ENCODE measurements at regions not wholly inside any gene's neighbourhood (a gene's known extent, or its start where the extent isn't known, plus 50 kb on each side); places are given as distances from the start of the nearest gene placed in this dataset.

GRCh38 chr5:74206579-74207550 lies 433.7 kb downstream of the ENC1 start:
- no peak for DNase-seq

GRCh38 chr5:74205767-74206578 lies 434.6 kb downstream of the ENC1 start:
- no peak for DNase-seq

- no peak for DNase-seq
These were observed 439.0 kb downstream of the ENC1 start for GRCh38 chr5:74201334-74202081.

- no peak for DNase-seq
These were observed 440.0 kb downstream of the ENC1 start for GRCh38 chr5:74200560-74200959.

- DNase-seq: no peak
These were observed 440.9 kb downstream of the ENC1 start for GRCh38 chr5:74199436-74200210.

GRCh38 chr5:74199005-74199404 lies 441.5 kb downstream of the ENC1 start:
- DNase-seq: no peak

GRCh38 chr5:74198156-74198555 lies 442.4 kb downstream of the ENC1 start:
- DNase-seq: no peak

GRCh38 chr5:74196233-74196632 lies 444.3 kb downstream of the ENC1 start:
- DNase-seq: no peak

GRCh38 chr5:74194196-74194595 lies 446.3 kb downstream of the ENC1 start:
- DNase-seq: no peak

GRCh38 chr5:74192606-74193299 lies 447.8 kb downstream of the ENC1 start:
- no peak for DNase-seq

GRCh38 chr5:74188351-74189105 lies 452.0 kb downstream of the ENC1 start:
- DNase-seq: no peak

GRCh38 chr5:74187757-74188156 lies 452.8 kb downstream of the ENC1 start:
- no peak for DNase-seq

GRCh38 chr5:74186356-74187315 lies 453.9 kb downstream of the ENC1 start:
- DNase-seq: no peak

- no peak for DNase-seq
These were observed 454.9 kb downstream of the ENC1 start for GRCh38 chr5:74185599-74185998.

GRCh38 chr5:74184649-74185048 lies 455.9 kb downstream of the ENC1 start:
- DNase-seq: no peak

GRCh38 chr5:74183041-74183440 lies 457.5 kb downstream of the ENC1 start:
- no peak for DNase-seq

GRCh38 chr5:74182603-74183002 lies 457.9 kb downstream of the ENC1 start:
- no peak for DNase-seq

- DNase-seq: no peak
These were observed 460.8 kb downstream of the ENC1 start for GRCh38 chr5:74179701-74180100.

- DNase-seq: no peak
These were observed 461.3 kb downstream of the ENC1 start for GRCh38 chr5:74179179-74179578.

- DNase-seq: no peak
These were observed 462.6 kb downstream of the ENC1 start for GRCh38 chr5:74177961-74178360.

Measured in stimulated activated CD4-positive, alpha-beta T cell treated with anti-CD3 and anti-CD28 coated beads, Interleukin-4, amount 100 ng/mL, for 1 hour (primary cell).